ENCODE measurements at regions not wholly inside any gene's neighbourhood (a gene's known extent, or its start where the extent isn't known, plus 50 kb on each side); places are given as distances from the start of the nearest gene placed in this dataset.

DNA sequence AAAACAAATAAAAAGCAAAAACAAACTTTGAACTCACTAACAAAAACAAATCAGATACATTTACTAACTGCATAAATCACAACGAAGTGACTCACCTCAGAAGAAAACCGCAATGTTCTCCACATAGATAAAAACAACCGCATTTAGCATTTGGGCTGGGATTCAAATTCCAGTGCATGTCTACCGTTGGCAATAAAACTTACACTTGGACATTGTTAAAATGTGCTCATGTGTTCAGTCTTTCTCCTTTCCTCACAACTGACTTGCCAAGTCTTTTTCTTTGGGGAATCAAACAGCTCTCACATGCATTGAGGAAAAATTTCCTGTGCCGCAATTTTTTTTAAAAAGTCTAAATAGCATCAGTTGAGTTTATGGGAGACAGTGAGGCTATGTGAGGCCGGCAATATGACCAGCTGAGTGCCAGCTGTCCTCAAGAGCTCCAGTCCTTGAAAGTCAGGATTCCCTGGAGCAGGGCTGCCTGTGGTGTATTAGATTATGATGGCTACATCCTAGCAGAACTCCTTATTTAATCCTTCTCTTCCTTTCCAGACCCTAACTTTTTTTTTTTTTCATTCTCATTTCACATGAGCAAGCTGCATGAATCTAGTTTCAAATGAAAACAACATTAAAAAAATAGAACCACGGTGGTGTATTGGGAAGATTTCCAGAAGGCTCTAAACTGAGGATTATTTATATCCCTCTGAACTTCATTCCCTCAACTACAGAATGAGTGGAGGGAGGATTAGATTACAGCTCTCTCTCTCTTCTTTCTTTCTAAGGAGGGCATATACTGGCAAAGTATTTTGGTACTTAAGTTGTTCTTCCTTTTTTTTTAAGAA lies 70.2 kb upstream of the MEIS1 start:
- no peaks in the 10 kb centered on the region for H3K36me3 ChIP-seq

DNA sequence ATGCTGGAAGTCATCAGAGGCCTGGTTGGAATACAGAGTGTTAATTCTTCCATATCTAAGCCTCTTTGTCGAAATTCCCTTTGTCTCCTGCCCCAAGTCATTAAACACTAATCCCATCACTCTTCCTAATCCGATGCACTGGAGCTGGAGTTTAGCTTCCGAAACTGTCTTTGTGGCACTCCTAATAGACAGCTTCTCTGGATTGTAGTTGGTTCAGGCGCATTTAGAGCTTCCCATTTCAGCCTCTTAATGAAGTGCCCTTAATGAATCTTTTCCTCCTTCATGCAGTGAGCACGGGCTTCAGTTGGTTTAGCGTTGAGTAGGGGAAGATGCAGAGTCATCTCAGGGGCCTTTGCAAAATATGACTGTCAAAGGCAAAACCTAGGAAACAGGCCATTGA lies 72.2 kb upstream of the MEIS1 start:
- no peak for TF ChIP-seq POLR2A (IDR thresholded peaks at IDR 0.05)
- TF ChIP-seq, protein P1, sequence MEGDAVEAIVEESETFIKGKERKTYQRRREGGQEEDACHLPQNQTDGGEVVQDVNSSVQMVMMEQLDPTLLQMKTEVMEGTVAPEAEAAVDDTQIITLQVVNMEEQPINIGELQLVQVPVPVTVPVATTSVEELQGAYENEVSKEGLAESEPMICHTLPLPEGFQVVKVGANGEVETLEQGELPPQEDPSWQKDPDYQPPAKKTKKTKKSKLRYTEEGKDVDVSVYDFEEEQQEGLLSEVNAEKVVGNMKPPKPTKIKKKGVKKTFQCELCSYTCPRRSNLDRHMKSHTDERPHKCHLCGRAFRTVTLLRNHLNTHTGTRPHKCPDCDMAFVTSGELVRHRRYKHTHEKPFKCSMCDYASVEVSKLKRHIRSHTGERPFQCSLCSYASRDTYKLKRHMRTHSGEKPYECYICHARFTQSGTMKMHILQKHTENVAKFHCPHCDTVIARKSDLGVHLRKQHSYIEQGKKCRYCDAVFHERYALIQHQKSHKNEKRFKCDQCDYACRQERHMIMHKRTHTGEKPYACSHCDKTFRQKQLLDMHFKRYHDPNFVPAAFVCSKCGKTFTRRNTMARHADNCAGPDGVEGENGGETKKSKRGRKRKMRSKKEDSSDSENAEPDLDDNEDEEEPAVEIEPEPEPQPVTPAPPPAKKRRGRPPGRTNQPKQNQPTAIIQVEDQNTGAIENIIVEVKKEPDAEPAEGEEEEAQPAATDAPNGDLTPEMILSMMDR (IDR thresholded peaks at IDR 0.05 in 4 of 5, conservative IDR thresholded peaks at IDR 0.05 in 1 of 5): no peak
- no peaks in the 10 kb centered on the region for H3K27me3 ChIP-seq
- H3K4me3 ChIP-seq: no peak overlapping the region
- DNase-seq: no peak
- in situ Hi-C loops (cut with MboI; ENCODE audit: low sequenced_read_pairs in 4 of 4): no loop called here
- no peak overlapping the region for H3K27ac ChIP-seq
- no peaks in the 10 kb centered on the region for H3K9me3 ChIP-seq
- peaks cover 9 to 12% of the 10 kb centered on the region in 2 donors for H3K4me1 ChIP-seq
- H3K36me3 ChIP-seq: no peaks in the 10 kb centered on the region
- ATAC-seq: no peak
- intact Hi-C loops (cut with DNase I; ENCODE audit: low total_unique reads): no loop called here

More for the DNA sequence above, 70.2 kb upstream of the MEIS1 start:
- H3K27me3 ChIP-seq: no peaks in the 10 kb centered on the region
- peaks cover 9 to 12% of the 10 kb centered on the region in 2 donors for H3K4me1 ChIP-seq
- in situ Hi-C loops (cut with MboI; ENCODE audit: low sequenced_read_pairs in 4 of 4): no loop called here
- no peak for TF ChIP-seq POLR2A (IDR thresholded peaks at IDR 0.05)
- TF ChIP-seq, protein P1 (IDR thresholded peaks at IDR 0.05 in 4 of 5, conservative IDR thresholded peaks at IDR 0.05 in 1 of 5): no peak
- intact Hi-C loops (cut with DNase I; ENCODE audit: low total_unique reads): no loop called here
- no peak overlapping the region for H3K4me3 ChIP-seq
- H3K27ac ChIP-seq: no peak overlapping the region
- H3K9me3 ChIP-seq: no peaks in the 10 kb centered on the region
- peak; percentile 76 to 77 for ATAC-seq
- DNase-seq: peak; percentile 14 to 29

DNA sequence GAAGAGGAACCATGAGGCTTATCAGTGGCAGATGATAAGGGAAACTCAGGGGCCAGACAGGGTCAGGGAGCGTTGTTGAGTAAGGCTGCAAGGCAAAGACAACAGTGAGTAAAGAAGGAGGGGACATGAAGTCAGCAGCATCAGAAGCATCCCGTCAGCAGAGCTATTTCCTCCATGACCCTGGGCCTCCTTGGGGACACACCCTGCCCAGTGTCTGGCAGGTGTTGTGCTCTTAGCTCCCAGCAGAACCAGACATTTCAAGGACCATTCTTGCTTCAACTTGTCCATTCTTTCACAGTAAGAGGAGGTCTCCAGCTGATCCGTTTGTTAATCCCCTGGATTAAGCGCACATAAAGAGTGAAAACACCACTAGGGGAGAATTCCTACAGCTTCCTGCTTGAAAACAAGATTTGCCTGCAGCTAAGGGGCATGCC lies 88.7 kb upstream of the MEIS1 start:
- DNase-seq: no peak
- no peaks in the 10 kb centered on the region for H3K36me3 ChIP-seq
- no peak overlapping the region for H3K27ac ChIP-seq
- H3K4me3 ChIP-seq: no peak overlapping the region
- H3K27me3 ChIP-seq: no peaks in the 10 kb centered on the region
- H3K9me3 ChIP-seq: no peaks in the 10 kb centered on the region
- ATAC-seq: no peak
- TF ChIP-seq, protein P1 (IDR thresholded peaks at IDR 0.05 in 4 of 5, conservative IDR thresholded peaks at IDR 0.05 in 1 of 5): no peak
- TF ChIP-seq POLR2A (IDR thresholded peaks at IDR 0.05): no peak
- intact Hi-C loops (cut with DNase I; ENCODE audit: low total_unique reads): no loop called here
- H3K4me1 ChIP-seq: no peaks in the 10 kb centered on the region
- in situ Hi-C loops (cut with MboI; ENCODE audit: low sequenced_read_pairs in 4 of 4): no loop called here

DNA sequence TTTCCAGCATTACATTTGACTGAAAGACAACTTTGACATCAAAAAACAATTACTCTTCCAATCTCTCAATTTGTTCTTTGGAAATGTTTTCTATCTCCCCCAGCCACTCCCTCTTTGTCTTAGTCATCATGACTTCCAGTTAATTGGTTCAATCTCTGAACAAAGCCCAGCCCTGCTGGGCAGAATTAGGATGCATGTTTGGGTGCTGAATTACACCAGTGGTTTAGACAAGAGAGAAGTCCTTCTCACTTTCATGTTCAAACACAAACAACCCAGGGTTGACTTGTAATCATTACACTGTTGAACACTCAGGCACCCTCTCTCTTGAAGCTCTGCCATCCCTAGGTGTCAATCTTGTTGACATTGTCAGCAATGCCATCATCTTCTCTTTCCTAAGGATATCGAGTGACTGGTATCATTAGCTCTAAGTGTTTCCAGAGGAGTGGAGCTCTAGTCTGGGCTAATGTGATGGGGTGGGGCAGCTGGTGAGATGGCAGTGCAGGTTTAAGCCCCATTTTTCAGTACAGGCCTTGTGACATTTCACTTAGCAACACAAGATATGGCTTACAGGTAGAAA lies 90.8 kb upstream of the MEIS1 start:
- H3K36me3 ChIP-seq: no peaks in the 10 kb centered on the region
- in situ Hi-C loops (cut with MboI; ENCODE audit: low sequenced_read_pairs in 4 of 4): no loop called here
- ATAC-seq: no peak
- TF ChIP-seq POLR2A (IDR thresholded peaks at IDR 0.05): no peak
- intact Hi-C loops (cut with DNase I; ENCODE audit: low total_unique reads): no loop called here
- H3K9me3 ChIP-seq: no peaks in the 10 kb centered on the region
- DNase-seq: no peak
- H3K4me1 ChIP-seq: no peaks in the 10 kb centered on the region
- H3K27me3 ChIP-seq: no peaks in the 10 kb centered on the region
- no peak overlapping the region for H3K4me3 ChIP-seq
- no peak overlapping the region for H3K27ac ChIP-seq

DNA sequence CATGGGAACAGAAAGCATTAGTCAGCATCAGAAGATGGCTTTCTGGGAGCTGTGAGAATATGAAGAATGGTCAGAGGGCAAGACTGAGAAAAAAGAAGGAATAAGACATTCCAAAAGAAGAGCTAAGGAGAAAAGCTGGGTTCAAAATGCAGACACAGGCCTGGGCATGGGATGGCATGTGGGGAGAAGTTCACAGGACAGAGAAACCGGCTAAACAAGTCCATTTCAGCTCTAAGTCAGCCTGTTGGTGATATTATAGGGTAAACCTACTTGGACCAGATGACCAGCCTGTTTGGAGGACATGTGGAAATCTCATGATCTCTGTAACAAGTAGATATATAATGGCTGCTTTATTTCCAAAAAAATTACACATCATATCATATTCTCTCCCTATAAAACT lies 91.7 kb upstream of the MEIS1 start:
- intact Hi-C loops (cut with DNase I; ENCODE audit: low total_unique reads) (no loop called here), in situ Hi-C loops (cut with MboI; ENCODE audit: low sequenced_read_pairs in 4 of 4) (no loop called here)
- Histone ChIP-seq H3K4me1 (no peaks in the 10 kb centered on the region), H3K27ac (no peak overlapping the region), H3K9me3 (no peaks in the 10 kb centered on the region), H3K27me3 (no peaks in the 10 kb centered on the region), H3K36me3 (no peaks in the 10 kb centered on the region), H3K4me3 (no peak overlapping the region)
- TF ChIP-seq, protein P1 (IDR thresholded peaks at IDR 0.05 in 4 of 5, conservative IDR thresholded peaks at IDR 0.05 in 1 of 5): no peak
- no peak for TF ChIP-seq POLR2A (IDR thresholded peaks at IDR 0.05)
- no peak for ATAC-seq
- no peak for DNase-seq
